ENCODE measurements at regions not wholly inside any gene's neighbourhood (a gene's known extent, or its start where the extent isn't known, plus 50 kb on each side); places are given as distances from the start of the nearest gene placed in this dataset.

GRCh38 chr22:27267145-27267544, 534.4 kb downstream of the MN1 start:
- no peak overlapping the region for H3K27ac ChIP-seq (ENCODE audit: low read depth, low read length)
- no peaks in the 10 kb centered on the region for H3K9me3 ChIP-seq (ENCODE audit: insufficient read depth, low read depth, low read length)
- H3K36me3 Mint-ChIP-seq (ENCODE audit: low read depth, unreplicated experiment), result peaks cover 7% of the 10 kb centered on the region
- DNase-seq (ENCODE audit: low read depth) (peak; percentile 83), FAIRE-seq (no peak)
- no peak overlapping the region for H3K27ac Mint-ChIP-seq (ENCODE audit: unreplicated experiment)
- no peak overlapping the region for H3K4me3 Mint-ChIP-seq (ENCODE audit: unreplicated experiment)
- H3K36me3 ChIP-seq (ENCODE audit: insufficient read depth, low read length), result no peaks in the 10 kb centered on the region
- H3K4me1 ChIP-seq (ENCODE audit: insufficient read depth, low read length), result peaks cover 11% of the 10 kb centered on the region
- peaks cover 15% of the 10 kb centered on the region for H3K9me3 Mint-ChIP-seq (ENCODE audit: unreplicated experiment)
- no peak overlapping the region for H3K4me3 ChIP-seq (ENCODE audit: insufficient read depth, low read depth, low read length)
- H3K27me3 ChIP-seq (ENCODE audit: insufficient read depth, low read length), result peaks cover 3% of the 10 kb centered on the region
- no peak overlapping the region for H3K9ac ChIP-seq (ENCODE audit: low read length)
- no peaks in the 10 kb centered on the region for H4K20me1 ChIP-seq (ENCODE audit: insufficient read depth, low read length)
- no peak overlapping the region for H3K4me2 ChIP-seq (ENCODE audit: low read length)
- no peak for TF ChIP-seq EZH2 (IDR thresholded peaks at IDR 0.05; ENCODE audit: insufficient read depth, low read length)
- TF ChIP-seq CTCF (IDR thresholded peaks at IDR 0.05; ENCODE audit: insufficient read depth, low read depth, low read length), result no peak
- H3K4me1 Mint-ChIP-seq (ENCODE audit: low read depth, unreplicated experiment), result peaks cover 15% of the 10 kb centered on the region
- peaks cover 11% of the 10 kb centered on the region for H3K27me3 Mint-ChIP-seq (ENCODE audit: low read depth, unreplicated experiment)
- H3K79me2 ChIP-seq (ENCODE audit: insufficient read depth, low read length), result no peaks in the 10 kb centered on the region
- no peak overlapping the region for H2AFZ ChIP-seq (ENCODE audit: low read depth, low read length)

GRCh38 chr22:27269751-27270543, 531.6 kb downstream of the MN1 start:
- peaks cover 6% of the 10 kb centered on the region for H3K27me3 ChIP-seq (ENCODE audit: insufficient read depth, low read length)
- FAIRE-seq, result no peak
- no peak overlapping the region for H3K4me3 Mint-ChIP-seq (ENCODE audit: unreplicated experiment)

More at GRCh38 chr22:27269751-27270543, 531.6 kb downstream of the MN1 start:
- DNase-seq (ENCODE audit: low read depth), result peak; percentile 15
- H3K9me3 ChIP-seq (ENCODE audit: insufficient read depth, low read depth, low read length), result no peaks in the 10 kb centered on the region
- H3K79me2 ChIP-seq (ENCODE audit: insufficient read depth, low read length), result no peaks in the 10 kb centered on the region
- no peak overlapping the region for H3K9ac ChIP-seq (ENCODE audit: low read length)
- H2AFZ ChIP-seq (ENCODE audit: low read depth, low read length), result no peak overlapping the region
- H3K4me1 ChIP-seq (ENCODE audit: insufficient read depth, low read length), result peaks cover 7% of the 10 kb centered on the region
- no peak overlapping the region for H3K27ac Mint-ChIP-seq (ENCODE audit: unreplicated experiment)
- peaks cover 11% of the 10 kb centered on the region for H3K4me1 Mint-ChIP-seq (ENCODE audit: low read depth, unreplicated experiment)
- H3K27me3 Mint-ChIP-seq (ENCODE audit: low read depth, unreplicated experiment), result peaks cover 11% of the 10 kb centered on the region
- no peak overlapping the region for H3K27ac ChIP-seq (ENCODE audit: low read depth, low read length)
- no peaks in the 10 kb centered on the region for H3K36me3 ChIP-seq (ENCODE audit: insufficient read depth, low read length)
- peaks cover 5% of the 10 kb centered on the region for H3K36me3 Mint-ChIP-seq (ENCODE audit: low read depth, unreplicated experiment)
- TF ChIP-seq CTCF (IDR thresholded peaks at IDR 0.05; ENCODE audit: insufficient read depth, low read depth, low read length), result no peak
- no peak for TF ChIP-seq EZH2 (IDR thresholded peaks at IDR 0.05; ENCODE audit: insufficient read depth, low read length)
- peaks cover 5% of the 10 kb centered on the region for H3K9me3 Mint-ChIP-seq (ENCODE audit: unreplicated experiment)
- H3K4me3 ChIP-seq (ENCODE audit: insufficient read depth, low read depth, low read length), result no peak overlapping the region
- H4K20me1 ChIP-seq (ENCODE audit: insufficient read depth, low read length), result no peaks in the 10 kb centered on the region
- H3K4me2 ChIP-seq (ENCODE audit: low read length), result peak overlapping the region; percentile 44

All from astrocyte (in vitro differentiated cells and primary cell).